OCI-LY7 (cell line): ENCODE measurements at regions not wholly inside any gene's neighbourhood (a gene's known extent, or its start where the extent isn't known, plus 50 kb on each side); places are given as distances from the start of the nearest gene placed in this dataset.

Experiments used
- BruUV-seq: library from RNA; stranded (reverse); fragments of 400-500 nt; replicated peaks from 2 replicates; lab custom pipeline; 2021; lab: Mats Ljungman, UMichigan
- CTCF ChIA-PET: fragments of 300-600 bp; sonication (Branson Sonifier 250); formaldehyde crosslinking; loops from one replicate; lab custom pipeline; 2022; ENCODE audit warnings: antibody characterized with exemption; ENCODE audit not compliant: unreplicated experiment; lab: Charles Lee
- POLR2A ChIA-PET: fragments of 300-600 bp; sonication (Branson Sonifier 250); formaldehyde crosslinking; loops from one replicate; lab custom pipeline; 2022; ENCODE audit warnings: antibody characterized with exemption; lab: Charles Lee
- DNase-seq: peaks from one replicate; pipeline ENCODE4 v3.0.0-alpha.2; 2015; ENCODE audit warnings: low spot score
- H2AFZ ChIP-seq: fragments of 200-600 bp; sonication (generic), shearing (Covaris generic); 2 replicates; pipeline ENCODE4 v1.6.1; 2014; ENCODE audit warnings: mild to moderate bottlenecking, antibody characterized with exemption, low read length, moderate library complexity
- H3K27ac ChIP-seq: fragments of 200-600 bp; sonication (generic); 2 replicates; pipeline ENCODE4 v1.5.1; 2014; ENCODE audit warnings: mixed run types, low read depth, mild to moderate bottlenecking, moderate library complexity, low read length, inconsistent platforms; ENCODE audit not compliant: poor library complexity, severe bottlenecking
- H3K36me3 ChIP-seq: fragments of 200-600 bp; sonication (generic); 2 replicates; pipeline ENCODE4 v1.6.1; 2014; ENCODE audit warnings: mild to moderate bottlenecking, antibody characterized with exemption, low read length, moderate library complexity, mixed read lengths; ENCODE audit not compliant: insufficient read depth
- H3K4me1 ChIP-seq: fragments of 200-600 bp; sonication (generic); 2 replicates; pipeline ENCODE4 v1.5.1; 2014; ENCODE audit warnings: mild to moderate bottlenecking, low read length; ENCODE audit not compliant: insufficient read depth, poor library complexity, severe bottlenecking
- H3K4me2 ChIP-seq: fragments of 200-600 bp; sonication (generic); 2 replicates; pipeline ENCODE4 v1.6.1; 2014; ENCODE audit warnings: mild to moderate bottlenecking, low read length
- H3K4me3 ChIP-seq: fragments of 200-600 bp; sonication (generic); 2 replicates; pipeline ENCODE4 v1.5.1; 2014; ENCODE audit warnings: mild to moderate bottlenecking, low read depth, low read length; ENCODE audit not compliant: poor library complexity, severe bottlenecking
- H3K79me2 ChIP-seq: fragments of 200-600 bp; sonication (generic); 2 replicates; pipeline ENCODE4 v1.6.1; 2016; ENCODE audit warnings: low read depth, mild to moderate bottlenecking, low read length, moderate library complexity, mixed read lengths; ENCODE audit not compliant: insufficient read depth
- H3K9me2 ChIP-seq: fragments of 200-600 bp; sonication (generic); 2 replicates; pipeline ENCODE4 v1.6.1; 2016; ENCODE audit warnings: mild to moderate bottlenecking, low read length, mixed read lengths; ENCODE audit not compliant: insufficient read depth
- H3K9me3 ChIP-seq: fragments of 200-600 bp; sonication (generic); 2 replicates; pipeline ENCODE4 v1.6.1; 2014; ENCODE audit warnings: mild to moderate bottlenecking, mixed run types, low read length, mixed read lengths
- H4K20me1 ChIP-seq: fragments of 200-600 bp; sonication (generic); 2 replicates; pipeline ENCODE4 v1.6.1; 2014; ENCODE audit warnings: mild to moderate bottlenecking, antibody characterized with exemption, low read length, moderate library complexity, mixed read lengths; ENCODE audit not compliant: insufficient read depth
- CTCF ChIP-seq: fragments of 200-600 bp; sonication (generic); conservative IDR thresholded peaks from 2 replicates; pipeline ENCODE4 v1.5.1; 2014; ENCODE audit warnings: mild to moderate bottlenecking, antibody characterized with exemption, low read length, moderate library complexity, mixed read lengths
- EZH2phosphoT487 ChIP-seq: fragments of 200-600 bp; sonication (generic); IDR thresholded peaks from 2 replicates; pipeline ENCODE4 v1.6.1; 2018; ENCODE audit warnings: low read depth, borderline replicate concordance, mild to moderate bottlenecking, mixed run types, antibody characterized with exemption, low read length, moderate library complexity, mixed read lengths
- intact Hi-C: fragments of 100-400 bp; cut with micrococcal nuclease; formaldehyde crosslinking; loops from one replicate; pipeline ENCODE4 v1.10.0; 2022; ENCODE audit not compliant: unreplicated experiment

- POLR2A ChIA-PET, result interaction anchor here (0.7 kb wide), 1 partner anchor 511 kb away, joined by 4 read pairs; no protein-coding TSS in a partner anchor
- CTCF ChIA-PET, result interaction anchor here (1.1 kb wide), 1 partner anchor 21 kb away, joined by 3 read pairs; no protein-coding TSS in a partner anchor
- DNase-seq, result peak; percentile 60
Measured at GRCh38 chr14:65958664-65959562, 527.3 kb upstream of the CCDC196 start.

DNA sequence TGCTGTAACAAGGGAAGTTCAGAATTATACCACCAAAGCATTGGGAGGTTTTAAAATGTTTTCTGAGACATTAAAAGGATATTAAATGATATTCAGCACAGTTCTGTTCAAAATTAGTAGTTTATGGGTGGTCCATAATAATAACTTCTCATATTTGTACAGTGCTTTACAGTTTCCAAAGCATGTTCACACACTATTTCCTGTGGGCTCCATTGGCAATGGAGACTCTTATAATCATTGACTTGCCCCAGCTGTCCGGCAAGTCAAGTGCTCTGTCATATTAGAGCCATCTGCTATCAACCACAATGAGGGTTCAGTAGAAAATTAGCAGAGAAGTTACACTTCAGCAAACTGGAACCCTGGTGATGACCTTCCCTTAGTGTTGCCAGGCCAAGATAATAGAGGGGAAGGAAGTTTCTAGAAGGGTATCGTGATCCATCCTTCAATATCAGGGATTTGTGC, 526.6 kb upstream of the CCDC196 start:
- no peaks in the 10 kb centered on the region for H3K9me2 ChIP-seq
- no peak for TF ChIP-seq EZH2phosphoT487
- peak; percentile 55; the same call in 1 of the 2 replicates for TF ChIP-seq CTCF
- no peaks in the 10 kb centered on the region for H3K36me3 ChIP-seq
- H3K9me3 ChIP-seq, result no peaks in the 10 kb centered on the region
- DNase-seq, result no peak
- ChIA-PET CTCF (interaction anchor here (1.1 kb wide), 1 partner anchor 21 kb away, joined by 3 read pairs; no protein-coding TSS in a partner anchor), POLR2A (interaction anchor here (0.7 kb wide), 1 partner anchor 511 kb away, joined by 4 read pairs; no protein-coding TSS in a partner anchor)
- H3K4me2 ChIP-seq, result no peak overlapping the region
- intact Hi-C loops, result loop anchor here (1.0 to 10.0 kb wide), 4 partner anchors 544 to 795 kb away; no protein-coding TSS in a partner anchor
- no peak overlapping the region for H3K27ac ChIP-seq
- no peaks in the 10 kb centered on the region for H4K20me1 ChIP-seq
- no peaks in the 10 kb centered on the region for H3K79me2 ChIP-seq
- no peak overlapping the region for H3K4me3 ChIP-seq
- peaks cover 5% of the 10 kb centered on the region for H3K4me1 ChIP-seq
- BruUV-seq, result no TSS peak
- H2AFZ ChIP-seq, result no peak overlapping the region

More at GRCh38 chr14:65958664-65959562, 527.3 kb upstream of the CCDC196 start:
- intact Hi-C loops, result loop anchor here (1.0 to 2.0 kb wide), 3 partner anchors 544 to 795 kb away; no protein-coding TSS in a partner anchor
- no TSS peak for BruUV-seq
- no peaks in the 10 kb centered on the region for H3K9me3 ChIP-seq
- no peak overlapping the region for H3K4me2 ChIP-seq
- H3K79me2 ChIP-seq, result no peaks in the 10 kb centered on the region
- H3K27ac ChIP-seq, result no peak overlapping the region
- peak; percentile 83 for TF ChIP-seq CTCF
- TF ChIP-seq EZH2phosphoT487, result no peak
- no peaks in the 10 kb centered on the region for H3K9me2 ChIP-seq
- no peaks in the 10 kb centered on the region for H4K20me1 ChIP-seq
- peaks cover 5% of the 10 kb centered on the region for H3K4me1 ChIP-seq
- no peak overlapping the region for H3K4me3 ChIP-seq
- H3K36me3 ChIP-seq, result no peaks in the 10 kb centered on the region
- H2AFZ ChIP-seq, result no peak overlapping the region
